ENCODE measurements at regions not wholly inside any gene's neighbourhood (a gene's known extent, or its start where the extent isn't known, plus 50 kb on each side); places are given as distances from the start of the nearest gene placed in this dataset.

DNA sequence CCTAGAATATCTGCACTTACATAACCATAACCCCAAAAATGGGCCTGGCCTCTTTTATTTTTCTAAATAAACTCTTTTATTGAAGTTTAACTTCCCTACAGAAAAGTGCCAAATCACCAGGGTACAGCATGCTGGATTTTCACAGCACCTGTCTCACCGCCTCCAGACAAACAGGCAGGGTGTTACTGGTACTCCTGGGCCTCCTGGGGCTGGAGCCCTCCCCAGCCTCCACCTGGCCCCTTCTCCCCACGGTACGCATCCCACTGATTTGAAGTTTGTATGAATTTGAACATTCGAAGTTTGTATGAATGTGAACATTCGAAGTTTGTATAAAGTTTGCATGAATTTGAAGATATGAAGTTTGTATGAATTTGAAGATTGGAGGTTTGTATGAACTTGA lies 232.1 kb downstream of the NDUFA10 start:
- no peaks in the 10 kb centered on the region for H3K9me3 ChIP-seq
- no peaks in the 10 kb centered on the region for H3K27me3 ChIP-seq
- no peak overlapping the region for H3K27ac ChIP-seq
- no peak overlapping the region for H3K4me3 ChIP-seq
- TF ChIP-seq CTCF (IDR thresholded peaks at IDR 0.05) (no peak), POLR2A (IDR thresholded peaks at IDR 0.05) (no peak)
- peaks cover 6% of the 10 kb centered on the region for H3K4me1 ChIP-seq
- DNase-seq, result no peak
- intact Hi-C loops (cut with DNase I; ENCODE audit: low total_unique reads), result no loop called here
- 86 to 90% methylated on average over 5 of the region's 5 CpGs for WGBS, 2 donors
- no peaks in the 10 kb centered on the region for H3K36me3 ChIP-seq (ENCODE audit: low read depth, missing control alignments)

- Histone ChIP-seq H3K27ac (no peak overlapping the region), H3K4me3 (no peak overlapping the region), H3K36me3 (ENCODE audit: low read depth, missing control alignments) (no peaks in the 10 kb centered on the region), H3K4me1 (peaks cover 6% of the 10 kb centered on the region), H3K27me3 (no peaks in the 10 kb centered on the region), H3K9me3 (no peaks in the 10 kb centered on the region)
- intact Hi-C loops (cut with DNase I; ENCODE audit: low total_unique reads), result no loop called here
- no peak for DNase-seq
- no peak for TF ChIP-seq POLR2A (IDR thresholded peaks at IDR 0.05)
- 80 to 89% methylated on average over 14 to 18 of the region's 18 CpGs for WGBS, 2 donors
These were observed 232.6 kb downstream of the NDUFA10 start for GRCh38 chr2:239792405-239793084.

DNA sequence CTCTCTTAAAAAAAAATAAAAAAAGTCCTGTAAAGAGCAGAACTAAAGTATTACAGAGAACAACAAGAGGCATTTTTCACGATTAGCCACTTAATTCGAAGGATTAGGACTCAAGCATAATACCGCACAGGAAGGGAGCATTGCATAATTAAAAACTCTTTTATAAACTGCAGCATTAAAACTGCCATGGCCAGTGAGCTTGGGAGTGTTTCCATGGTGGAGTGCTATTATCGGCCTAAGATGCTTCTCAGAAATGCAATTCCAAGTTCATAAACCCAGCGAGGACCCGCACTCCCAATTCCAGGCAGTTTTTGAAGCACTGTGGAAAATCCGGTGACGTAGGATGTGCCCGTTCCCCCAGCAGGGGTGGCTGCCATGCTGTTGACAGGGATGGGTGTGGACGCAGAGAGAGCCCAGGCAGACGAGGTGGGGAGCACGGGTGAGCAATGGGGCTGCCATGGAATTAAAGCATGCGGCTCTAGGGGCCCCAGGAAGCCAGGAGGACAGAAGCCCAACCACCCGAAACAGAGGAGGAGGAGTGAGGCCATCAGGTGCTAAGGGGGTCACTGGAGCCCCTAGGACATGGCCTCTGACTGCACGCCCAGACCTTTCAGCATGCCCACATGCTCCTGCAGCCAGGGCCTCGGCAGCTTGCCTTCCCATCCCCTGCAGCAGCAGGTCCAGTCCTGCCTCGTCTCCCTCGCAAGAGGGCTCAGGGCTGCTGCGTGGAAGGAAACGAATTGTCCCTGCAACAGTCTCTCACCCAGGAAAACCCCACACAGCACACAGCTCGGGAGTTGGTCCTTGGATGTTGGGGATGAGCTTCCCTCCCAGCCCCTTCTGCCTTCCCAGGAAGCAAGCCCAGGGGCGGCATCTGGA lies 233.4 kb downstream of the NDUFA10 start:
- Histone ChIP-seq H3K4me1 (peaks cover 6% of the 10 kb centered on the region), H3K36me3 (ENCODE audit: low read depth, missing control alignments) (no peaks in the 10 kb centered on the region), H3K4me3 (no peak overlapping the region), H3K27ac (no peak overlapping the region), H3K9me3 (no peaks in the 10 kb centered on the region), H3K27me3 (no peaks in the 10 kb centered on the region)
- WGBS, 2 donors, result 83 to 84% methylated on average over 15 to 22 of the region's 22 CpGs
- no peak for DNase-seq
- no peak for TF ChIP-seq POLR2A (IDR thresholded peaks at IDR 0.05)
- TF ChIP-seq CTCF (IDR thresholded peaks at IDR 0.05), result no peak
- intact Hi-C loops (cut with DNase I; ENCODE audit: low total_unique reads), result no loop called here

DNA sequence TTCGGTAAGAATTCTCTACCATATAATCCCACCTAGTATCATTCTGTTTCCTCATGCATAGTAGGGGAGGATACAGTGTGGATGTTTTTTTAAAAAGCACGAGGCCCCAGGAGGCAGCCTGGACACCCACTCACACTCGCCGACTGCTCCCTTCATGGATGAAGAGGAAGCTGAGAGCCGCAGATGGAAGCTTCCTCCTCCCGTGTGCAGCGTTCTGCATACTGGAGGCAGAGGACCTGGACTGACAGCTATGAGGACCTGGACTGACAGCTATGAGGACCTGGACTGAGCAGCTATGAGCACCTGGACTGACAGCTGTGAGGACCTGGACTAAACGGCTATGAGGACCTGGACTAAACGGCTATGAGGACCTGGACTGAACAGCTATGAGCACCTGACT lies 234.4 kb downstream of the NDUFA10 start:
- H3K4me3 ChIP-seq, result no peak overlapping the region
- H3K4me1 ChIP-seq, result peaks cover 6% of the 10 kb centered on the region
- H3K27ac ChIP-seq, result no peak overlapping the region
- intact Hi-C loops (cut with DNase I; ENCODE audit: low total_unique reads), result no loop called here
- no peaks in the 10 kb centered on the region for H3K36me3 ChIP-seq (ENCODE audit: low read depth, missing control alignments)
- no peak for DNase-seq
- no peaks in the 10 kb centered on the region for H3K9me3 ChIP-seq
- WGBS, 2 donors, result 62 to 83% methylated on average over 9 of the region's 9 CpGs
- H3K27me3 ChIP-seq, result no peaks in the 10 kb centered on the region
- TF ChIP-seq CTCF (IDR thresholded peaks at IDR 0.05), result no peak
- TF ChIP-seq POLR2A (IDR thresholded peaks at IDR 0.05), result no peak

DNA sequence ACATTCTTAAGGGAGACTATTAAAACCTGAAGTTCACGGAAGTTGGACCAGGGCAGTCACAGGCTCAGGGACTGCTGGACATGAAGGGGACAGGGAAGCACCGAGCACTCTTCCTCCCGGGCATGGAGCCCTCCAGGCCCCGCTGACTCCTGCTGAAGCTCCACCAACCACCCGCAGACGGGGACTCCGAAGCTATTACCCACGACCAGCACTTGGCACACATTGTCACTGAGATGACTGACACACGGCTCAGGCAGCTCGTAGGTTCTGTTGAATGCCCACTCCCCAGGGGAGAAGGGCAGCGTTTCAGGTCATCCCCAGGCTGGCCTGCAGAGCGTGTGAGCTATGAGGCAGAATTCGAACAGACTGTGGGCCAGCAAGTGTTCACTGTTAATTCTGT lies 234.8 kb downstream of the NDUFA10 start:
- no peak overlapping the region for H3K4me3 ChIP-seq
- H3K27me3 ChIP-seq, result no peaks in the 10 kb centered on the region
- no peaks in the 10 kb centered on the region for H3K9me3 ChIP-seq
- no peaks in the 10 kb centered on the region for H3K36me3 ChIP-seq (ENCODE audit: low read depth, missing control alignments)
- DNase-seq, result no peak
- H3K27ac ChIP-seq, result no peak overlapping the region
- WGBS, 2 donors, result 62 to 65% methylated on average over 9 to 13 of the region's 13 CpGs
- peaks cover 6% of the 10 kb centered on the region for H3K4me1 ChIP-seq
- intact Hi-C loops (cut with DNase I; ENCODE audit: low total_unique reads), result no loop called here
- TF ChIP-seq POLR2A (IDR thresholded peaks at IDR 0.05) (no peak), CTCF (IDR thresholded peaks at IDR 0.05) (no peak)

Data from testis (tissue), 2 donors.